ENCODE measurements at regions not wholly inside any gene's neighbourhood (a gene's known extent, or its start where the extent isn't known, plus 50 kb on each side); places are given as distances from the start of the nearest gene placed in this dataset.

GRCh38 chr2:219769090-219769910, 141.9 kb downstream of the SLC4A3 start:
- DNase-seq (ENCODE audit: low read depth) = peak; percentile 33
- no peak overlapping the region for H3K4me3 ChIP-seq (ENCODE audit: low read depth, low read length)
- no peak for TF ChIP-seq CTCF (conservative IDR thresholded peaks at IDR 0.05; ENCODE audit: low read depth, low read length)

GRCh38 chr2:219772103-219772635, 144.7 kb downstream of the SLC4A3 start:
- no peak for TF ChIP-seq CTCF (conservative IDR thresholded peaks at IDR 0.05; ENCODE audit: low read depth, low read length)
- no peak overlapping the region for H3K4me3 ChIP-seq (ENCODE audit: low read depth, low read length)
- no peak for DNase-seq (ENCODE audit: low read depth)

- no peak for DNase-seq (ENCODE audit: low read depth)
- H3K4me3 ChIP-seq (ENCODE audit: low read depth, low read length) = no peak overlapping the region
- no peak for TF ChIP-seq CTCF (conservative IDR thresholded peaks at IDR 0.05; ENCODE audit: low read depth, low read length)
Observed at GRCh38 chr2:219772697-219773096, 145.3 kb downstream of the SLC4A3 start.

GRCh38 chr2:219775506-219775905, 148.1 kb downstream of the SLC4A3 start:
- DNase-seq (ENCODE audit: low read depth) = no peak
- no peak for TF ChIP-seq CTCF (conservative IDR thresholded peaks at IDR 0.05; ENCODE audit: low read depth, low read length)
- H3K4me3 ChIP-seq (ENCODE audit: low read depth, low read length) = no peak overlapping the region

- H3K4me3 ChIP-seq (ENCODE audit: low read depth, low read length) = no peak overlapping the region
- no peak for TF ChIP-seq CTCF (conservative IDR thresholded peaks at IDR 0.05; ENCODE audit: low read depth, low read length)
- no peak for DNase-seq (ENCODE audit: low read depth)
Observed at GRCh38 chr2:219777388-219777787, 150.0 kb downstream of the SLC4A3 start.

GRCh38 chr2:219778189-219778588, 150.8 kb downstream of the SLC4A3 start:
- DNase-seq (ENCODE audit: low read depth) = no peak
- no peak overlapping the region for H3K4me3 ChIP-seq (ENCODE audit: low read depth, low read length)
- no peak for TF ChIP-seq CTCF (conservative IDR thresholded peaks at IDR 0.05; ENCODE audit: low read depth, low read length)

Measured in choroid plexus epithelial cell (primary cell).